ENCODE measurements at regions not wholly inside any gene's neighbourhood (a gene's known extent, or its start where the extent isn't known, plus 50 kb on each side); places are given as distances from the start of the nearest gene placed in this dataset.

DNA sequence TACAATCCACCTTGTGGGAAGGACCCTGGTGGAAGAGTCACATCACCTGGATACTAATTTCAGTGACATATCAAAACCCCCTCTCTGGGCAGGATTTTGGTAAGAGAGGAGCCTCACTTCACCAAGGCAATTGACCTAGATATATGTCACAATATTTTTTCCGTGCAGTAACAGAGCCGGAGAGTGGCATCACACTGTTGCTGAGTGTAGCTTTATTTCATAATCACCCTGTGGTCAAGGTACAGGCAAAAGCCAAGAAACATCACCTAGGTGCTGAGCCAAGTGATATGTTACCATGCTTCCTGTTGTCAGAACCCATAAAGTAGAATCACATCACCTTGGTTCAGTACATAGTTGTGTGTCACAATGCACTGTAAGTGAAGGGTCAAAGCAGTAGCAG is 895.2 kb upstream of the TSPY4 start:
- H3K4me3 ChIP-seq: no peak overlapping the region
- TF ChIP-seq POLR2AphosphoS5 (IDR thresholded peaks at IDR 0.05) (no peak), CTCF (IDR thresholded peaks at IDR 0.05 in 8 of 11, conservative IDR thresholded peaks at IDR 0.05 in 3 of 11) (no peak), POLR2A (IDR thresholded peaks at IDR 0.05) (no peak)

DNA sequence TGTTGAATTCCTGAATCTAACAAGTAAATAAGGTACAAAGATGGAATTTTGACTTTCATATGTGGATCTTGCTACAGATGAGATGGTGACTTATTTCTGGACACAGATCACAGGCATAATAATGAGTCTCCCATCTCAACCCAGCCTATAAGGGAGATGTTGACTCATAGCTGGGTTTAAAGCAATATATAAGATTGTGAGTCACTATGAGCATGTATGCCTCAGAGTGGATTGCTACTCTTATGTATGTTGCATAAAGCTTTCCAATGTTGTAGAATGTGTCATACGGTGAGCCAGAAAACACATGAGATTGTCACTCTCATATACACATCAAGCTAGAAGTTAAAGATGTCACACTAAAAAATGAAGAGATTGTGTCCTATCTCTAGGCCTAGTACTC is 884.3 kb upstream of the TSPY4 start:
- no peaks in the 10 kb centered on the region for H3K4me1 ChIP-seq
- WGBS, 5 donors: 85 to 100% (median 100%) methylated on average over 1 of the region's 1 CpG; no CpG with 5 or more reads in 2 of the 5 donors
- no peaks in the 10 kb centered on the region for H3K9me3 ChIP-seq
- intact Hi-C loops (cut with DNase I; ENCODE audit: low total_unique reads): no loop called here
- no peak overlapping the region for H3K27ac ChIP-seq
- no peak for DNase-seq
- no peaks in the 10 kb centered on the region for H3K36me3 ChIP-seq
- TF ChIP-seq POLR2A (IDR thresholded peaks at IDR 0.05): no peak
- no peak for TF ChIP-seq POLR2AphosphoS5 (IDR thresholded peaks at IDR 0.05)
- no peak for TF ChIP-seq CTCF (IDR thresholded peaks at IDR 0.05 in 8 of 11, conservative IDR thresholded peaks at IDR 0.05 in 3 of 11)
- no peaks in the 10 kb centered on the region for H3K27me3 ChIP-seq (replicated peaks in 1 of 7)
- no peak overlapping the region for H3K4me3 ChIP-seq

More for the DNA sequence above, 895.2 kb upstream of the TSPY4 start:
- Histone ChIP-seq H3K27me3 (replicated peaks in 1 of 7) (no peaks in the 10 kb centered on the region), H3K4me1 (no peaks in the 10 kb centered on the region), H3K36me3 (no peaks in the 10 kb centered on the region), H3K9me3 (no peaks in the 10 kb centered on the region), H3K27ac (no peak overlapping the region)
- intact Hi-C loops (cut with DNase I; ENCODE audit: low total_unique reads): no loop called here
- 74 to 89% (median 81%) methylated on average over 2 of the region's 2 CpGs; no CpG with 5 or more reads in 2 of the 5 donors for WGBS, 5 donors
- DNase-seq: no peak

DNA sequence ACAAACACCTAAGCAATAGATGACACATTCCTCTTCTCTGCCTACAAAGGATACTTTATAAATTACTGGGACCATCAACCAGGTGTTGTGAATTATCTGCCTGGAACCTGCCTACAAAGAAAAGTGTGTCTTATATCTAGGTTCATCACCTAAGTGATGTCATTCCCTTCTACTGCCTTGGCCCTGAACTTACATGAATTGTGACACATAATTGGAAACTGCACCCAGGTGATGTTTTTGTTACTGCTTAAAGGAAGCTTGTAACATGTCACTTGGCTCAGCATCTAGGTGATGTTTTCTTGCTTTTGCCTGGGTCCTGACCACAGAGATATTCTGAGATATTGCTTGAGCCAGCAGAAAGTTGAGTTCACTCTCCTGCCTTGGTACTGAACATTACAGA is 870.5 kb upstream of the TSPY4 start:
- H3K27ac ChIP-seq: no peak overlapping the region
- DNase-seq: no peak
- no peaks in the 10 kb centered on the region for H3K9me3 ChIP-seq
- intact Hi-C loops (cut with DNase I; ENCODE audit: low total_unique reads): no loop called here
- no peaks in the 10 kb centered on the region for H3K4me1 ChIP-seq
- H3K36me3 ChIP-seq: no peaks in the 10 kb centered on the region
- no peak overlapping the region for H3K4me3 ChIP-seq
- H3K27me3 ChIP-seq (replicated peaks in 1 of 7): no peaks in the 10 kb centered on the region
- TF ChIP-seq POLR2A (IDR thresholded peaks at IDR 0.05) (no peak), POLR2AphosphoS5 (IDR thresholded peaks at IDR 0.05) (no peak), CTCF (IDR thresholded peaks at IDR 0.05 in 8 of 11, conservative IDR thresholded peaks at IDR 0.05 in 3 of 11) (no peak)

DNA sequence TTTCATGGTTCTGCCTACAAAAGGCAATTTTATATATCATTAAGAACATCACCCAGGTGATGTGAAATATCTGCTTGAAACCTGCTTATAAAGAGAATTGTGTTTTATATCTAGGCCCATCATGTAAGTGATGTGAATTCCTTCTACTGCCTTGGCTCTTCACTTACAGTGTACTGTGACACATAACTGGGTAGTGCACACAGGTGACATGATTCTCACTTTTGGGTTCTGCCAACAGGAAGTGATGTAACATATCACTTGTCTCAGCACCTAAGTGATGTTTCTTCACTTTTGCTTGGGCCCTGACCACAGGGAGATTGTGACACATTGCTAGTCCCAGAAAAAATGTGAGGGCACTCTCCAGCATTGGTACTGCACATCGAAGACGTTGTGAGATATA is 867.0 kb upstream of the TSPY4 start:
- WGBS, 5 donors: 74 to 77% (median 76%) methylated on average over 2 of the region's 2 CpGs; no CpG with 5 or more reads in 2 of the 5 donors
- Histone ChIP-seq H3K27ac (no peak overlapping the region), H3K27me3 (replicated peaks in 1 of 7) (no peaks in the 10 kb centered on the region), H3K4me1 (no peaks in the 10 kb centered on the region), H3K36me3 (no peaks in the 10 kb centered on the region), H3K4me3 (no peak overlapping the region), H3K9me3 (no peaks in the 10 kb centered on the region)
- no peak for DNase-seq
- intact Hi-C loops (cut with DNase I; ENCODE audit: low total_unique reads): no loop called here
- no peak for TF ChIP-seq CTCF (IDR thresholded peaks at IDR 0.05 in 8 of 11, conservative IDR thresholded peaks at IDR 0.05 in 3 of 11)
- no peak for TF ChIP-seq POLR2A (IDR thresholded peaks at IDR 0.05)
- TF ChIP-seq POLR2AphosphoS5 (IDR thresholded peaks at IDR 0.05): no peak

All from spleen (tissue), 11 donors.